Psoas muscle (tissue), 7 donors: ENCODE measurements at regions not wholly inside any gene's neighbourhood (a gene's known extent, or its start where the extent isn't known, plus 50 kb on each side); places are given as distances from the start of the nearest gene placed in this dataset.

Experiments used
- ATAC-seq, 4 donors: fragments of 200-7000 bp; cut with Tn5 transposase; one replicate each; pipeline ENCODE4 v1.9.1; 2020; ENCODE audit warnings: moderate library complexity in 3 of 4, mild to moderate bottlenecking in 2 of 4
- DNase-seq, 2 donors: peaks; one replicate each; pipeline ENCODE4 v3.0.0-alpha.2; 2020
- H3K27ac ChIP-seq: fragments of 200-600 bp; one replicate; pipeline ENCODE4 v1.8.0; 2022
- H3K27me3 ChIP-seq, 3 donors: fragments of 200-600 bp in 1 of 3; one replicate each; pipeline versions ENCODE4 v1.6.1 to v1.8.0; 2013 to 2022; ENCODE audit warnings: low read length in 2 of 3, mild to moderate bottlenecking in 2 of 3, moderate library complexity in 1 of 3; ENCODE audit not compliant: insufficient read depth in 3 of 3
- H3K36me3 ChIP-seq, 2 donors: fragments of 200-600 bp in 1 of 2; one replicate each; pipeline versions ENCODE4 v1.6.1 to v1.8.0; 2013 to 2022; ENCODE audit warnings: low read depth in 1 of 2, mild to moderate bottlenecking in 1 of 2, moderate library complexity in 1 of 2; ENCODE audit not compliant: insufficient read depth in 1 of 2
- H3K4me1 ChIP-seq: fragments of 200-600 bp; one replicate; pipeline ENCODE4 v1.8.0; 2022
- H3K4me3 ChIP-seq: fragments of 200-600 bp; one replicate; pipeline ENCODE4 v1.8.0; 2022; ENCODE audit warnings: mild to moderate bottlenecking
- H3K9me3 ChIP-seq: fragments of 200-600 bp; one replicate; pipeline ENCODE4 v1.8.0; 2022
- CTCF ChIP-seq: fragments of 200-600 bp; IDR thresholded peaks from one replicate; pipeline ENCODE4 v1.8.0; 2022; ENCODE audit warnings: antibody characterized with exemption
- WGBS, 3 donors: extraction: QIAGEN DNeasy Blood & Tissue Kit; methylation state at CpG; one replicate each; pipeline versions ENCODE4 v1.1.6 to v1.1.7; 2013; 5-methylcytosine and 5-hydroxymethylcytosine counted together
- intact Hi-C, 2 donors: fragments of 100-400 bp; cut with DNase I; formaldehyde crosslinking; loops; one replicate each; pipeline versions ENCODE4 v1.11.0 to v1.14.2; 2022
- donor health status: healthy with polysubstance abuse.
- donor health status: DM: no; HTN: no; CAD: no; lungs with moderate emphysema.
- donor health status: Bipolar disorder and iron deficiency.
- donor health status: healthy.
- donor health status: DM: yes; HTN: yes; CAD: no.
- donor health status: DM: no; HTN: no; CAD: no.
- donor health status: DM: yes; HTN: yes; CAD: no.

- Histone ChIP-seq H3K9me3 (no peaks in the 10 kb centered on the region), H3K36me3 (no peaks in the 10 kb centered on the region), H3K27ac (no peak overlapping the region), H3K4me1 (no peaks in the 10 kb centered on the region), H3K27me3 (no peaks in the 10 kb centered on the region), H3K4me3 (no peak overlapping the region)
- peak; percentile 56 to 70 for DNase-seq
- peak; percentile 49 to 87 (median 76) for ATAC-seq
- WGBS, 3 donors: 29 to 59% (median 32%) methylated on average over 10 of the region's 10 CpGs
- no peak for TF ChIP-seq CTCF
- intact Hi-C loops: no loop called here
These were observed 238.7 kb upstream of the HES1 start for GRCh38 chr3:193897288-193897687.

GRCh38 chr3:193897731-193898180 is 238.2 kb upstream of the HES1 start:
- Histone ChIP-seq H3K27me3 (no peaks in the 10 kb centered on the region), H3K27ac (no peak overlapping the region), H3K4me1 (no peaks in the 10 kb centered on the region), H3K4me3 (no peak overlapping the region), H3K9me3 (no peaks in the 10 kb centered on the region), H3K36me3 (no peaks in the 10 kb centered on the region)
- intact Hi-C loops: no loop called here
- no peak for TF ChIP-seq CTCF
- ATAC-seq (peak in 2 of 4 donors; percentile 10 to 21), DNase-seq (no peak)
- 54 to 73% (median 63%) methylated on average over 10 of the region's 10 CpGs for WGBS, 3 donors

- Histone ChIP-seq H3K27ac (no peak overlapping the region), H3K36me3 (no peaks in the 10 kb centered on the region), H3K27me3 (no peaks in the 10 kb centered on the region), H3K4me1 (no peaks in the 10 kb centered on the region), H3K4me3 (no peak overlapping the region), H3K9me3 (no peaks in the 10 kb centered on the region)
- WGBS, 3 donors: 63 to 83% (median 72%) methylated on average over 1 of the region's 1 CpG
- DNase-seq: no peak
- no peak for TF ChIP-seq CTCF
- no peak for ATAC-seq
- intact Hi-C loops: no loop called here
These were observed 236.9 kb upstream of the HES1 start for GRCh38 chr3:193899001-193899400.

- Histone ChIP-seq H3K4me1 (no peaks in the 10 kb centered on the region), H3K27ac (no peak overlapping the region), H3K4me3 (no peak overlapping the region), H3K27me3 (no peaks in the 10 kb centered on the region), H3K9me3 (no peaks in the 10 kb centered on the region), H3K36me3 (no peaks in the 10 kb centered on the region)
- DNase-seq: no peak
- no peak for TF ChIP-seq CTCF
- 96 to 100% (median 100%) methylated on average over 1 of the region's 1 CpG for WGBS, 3 donors
- intact Hi-C loops: no loop called here
- ATAC-seq: no peak
These were observed 234.9 kb upstream of the HES1 start for GRCh38 chr3:193901007-193901406.
